GM12892 (cell line): ENCODE measurements at regions not wholly inside any gene's neighbourhood (a gene's known extent, or its start where the extent isn't known, plus 50 kb on each side); places are given as distances from the start of the nearest gene placed in this dataset.

Source experiments
- POLR2A ChIP-seq: IDR thresholded peaks from 2 replicates; pipeline ENCODE4 v1.6.1; 2011; ENCODE audit warnings: low read depth, low read length, control low read depth
- TAF1 ChIP-seq: IDR thresholded peaks from 2 replicates; pipeline ENCODE4 v1.6.1; 2011; ENCODE audit warnings: low read depth, mild to moderate bottlenecking, control low read depth, low read length, borderline replicate concordance

DNA sequence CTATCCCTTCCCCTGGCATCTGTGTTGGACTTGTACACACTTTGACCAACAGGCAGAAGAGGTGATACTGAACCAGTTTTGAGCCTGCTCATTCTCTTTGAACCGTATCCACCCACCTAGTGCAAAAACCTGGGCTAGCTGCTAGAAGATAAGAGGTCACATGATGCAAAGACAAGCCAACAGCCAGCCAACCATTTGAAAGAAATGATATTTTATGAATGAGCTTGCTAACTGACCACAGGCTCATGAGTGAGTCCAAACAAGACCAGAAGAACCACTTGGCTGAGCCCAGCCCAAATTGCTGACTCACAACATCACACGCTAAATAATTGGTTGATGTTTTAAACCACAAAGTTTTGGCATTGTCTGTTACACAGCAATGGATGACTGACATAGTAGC is 74.0 kb upstream of the CTNNB1 start:
- no peak for TF ChIP-seq POLR2A
- TF ChIP-seq TAF1 = no peak
